Psoas muscle (tissue), 7 donors: ENCODE measurements at regions not wholly inside any gene's neighbourhood (a gene's known extent, or its start where the extent isn't known, plus 50 kb on each side); places are given as distances from the start of the nearest gene placed in this dataset.

Experiments
- ATAC-seq, 4 donors: fragments of 200-7000 bp; cut with Tn5 transposase; one replicate each; pipeline ENCODE4 v1.9.1; 2020; ENCODE audit warnings: moderate library complexity in 3 of 4, mild to moderate bottlenecking in 2 of 4
- DNase-seq, 2 donors: peaks; one replicate each; pipeline ENCODE4 v3.0.0-alpha.2; 2020
- H3K27ac ChIP-seq: fragments of 200-600 bp; one replicate; pipeline ENCODE4 v1.8.0; 2022
- H3K27me3 ChIP-seq, 3 donors: fragments of 200-600 bp in 1 of 3; one replicate each; pipeline versions ENCODE4 v1.6.1 to v1.8.0; 2013 to 2022; ENCODE audit warnings: low read length in 2 of 3, mild to moderate bottlenecking in 2 of 3, moderate library complexity in 1 of 3; ENCODE audit not compliant: insufficient read depth in 3 of 3
- H3K36me3 ChIP-seq, 2 donors: fragments of 200-600 bp in 1 of 2; one replicate each; pipeline versions ENCODE4 v1.6.1 to v1.8.0; 2013 to 2022; ENCODE audit warnings: low read depth in 1 of 2, mild to moderate bottlenecking in 1 of 2, moderate library complexity in 1 of 2; ENCODE audit not compliant: insufficient read depth in 1 of 2
- H3K4me1 ChIP-seq: fragments of 200-600 bp; one replicate; pipeline ENCODE4 v1.8.0; 2022
- H3K4me3 ChIP-seq: fragments of 200-600 bp; one replicate; pipeline ENCODE4 v1.8.0; 2022; ENCODE audit warnings: mild to moderate bottlenecking
- H3K9me3 ChIP-seq: fragments of 200-600 bp; one replicate; pipeline ENCODE4 v1.8.0; 2022
- CTCF ChIP-seq: fragments of 200-600 bp; IDR thresholded peaks from one replicate; pipeline ENCODE4 v1.8.0; 2022; ENCODE audit warnings: antibody characterized with exemption
- WGBS, 3 donors: extraction: QIAGEN DNeasy Blood & Tissue Kit; methylation state at CpG; one replicate each; pipeline versions ENCODE4 v1.1.6 to v1.1.7; 2013; 5-methylcytosine and 5-hydroxymethylcytosine counted together
- intact Hi-C, 2 donors: fragments of 100-400 bp; cut with DNase I; formaldehyde crosslinking; loops; one replicate each; pipeline versions ENCODE4 v1.11.0 to v1.14.2; 2022
- donor health status: healthy with polysubstance abuse.
- donor health status: DM: no; HTN: no; CAD: no; lungs with moderate emphysema.
- donor health status: Bipolar disorder and iron deficiency.
- donor health status: healthy.
- donor health status: DM: yes; HTN: yes; CAD: no.
- donor health status: DM: no; HTN: no; CAD: no.
- donor health status: DM: yes; HTN: yes; CAD: no.

DNA sequence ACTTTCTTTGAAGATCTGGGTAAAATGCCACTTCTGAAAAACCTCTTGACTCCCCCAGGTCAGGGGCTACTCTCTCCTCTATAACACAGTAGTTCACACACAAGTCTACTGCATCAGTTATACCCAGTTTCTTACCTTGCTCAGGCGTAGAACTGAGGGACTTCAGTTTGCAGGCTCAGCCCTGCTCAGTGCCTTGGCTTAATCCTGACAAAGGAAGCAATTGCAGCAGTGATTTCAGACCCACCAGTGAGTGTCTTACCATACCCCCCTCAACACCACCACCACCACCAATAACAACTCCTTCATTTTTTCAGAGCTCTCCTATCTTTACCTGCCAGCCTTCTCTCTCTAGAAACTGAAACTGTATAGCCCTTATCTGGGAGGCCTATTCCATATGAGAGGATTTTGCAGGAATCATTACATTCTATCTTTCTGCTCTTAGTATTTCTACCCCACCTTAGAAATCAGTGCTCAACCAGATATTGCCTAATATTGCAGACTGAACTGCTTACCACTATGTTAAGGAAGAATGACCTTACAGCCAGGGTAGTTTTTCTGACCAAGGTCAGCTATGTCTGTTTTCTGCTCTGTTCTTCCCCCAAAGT lies 105.5 kb upstream of the S1PR1 start:
- Histone ChIP-seq H3K27me3 (no peaks in the 10 kb centered on the region), H3K9me3 (no peaks in the 10 kb centered on the region), H3K4me3 (no peak overlapping the region), H3K27ac (no peak overlapping the region), H3K4me1 (no peaks in the 10 kb centered on the region), H3K36me3 (no peaks in the 10 kb centered on the region)
- no peak for TF ChIP-seq CTCF
- no peak for ATAC-seq
- DNase-seq = no peak
- WGBS, 3 donors = 95 to 100% (median 98%) methylated on average over 1 of the region's 1 CpG
- intact Hi-C loops = no loop called here

- DNase-seq (no peak), ATAC-seq (no peak)
- Histone ChIP-seq H3K27me3 (no peaks in the 10 kb centered on the region), H3K4me3 (no peak overlapping the region), H3K27ac (no peak overlapping the region), H3K9me3 (no peaks in the 10 kb centered on the region), H3K36me3 (no peaks in the 10 kb centered on the region), H3K4me1 (no peaks in the 10 kb centered on the region)
- intact Hi-C loops = no loop called here
- 82 to 84% (median 83%) methylated on average over 6 of the region's 6 CpGs for WGBS, 3 donors
- TF ChIP-seq CTCF = no peak
These were observed 105.1 kb upstream of the DPH5 start for GRCh38 chr1:101130673-101131072.

GRCh38 chr1:101128846-101129245 lies 103.3 kb upstream of the DPH5 start:
- Histone ChIP-seq H3K9me3 (no peaks in the 10 kb centered on the region), H3K36me3 (no peaks in the 10 kb centered on the region), H3K4me1 (no peaks in the 10 kb centered on the region), H3K27ac (no peak overlapping the region), H3K27me3 (no peaks in the 10 kb centered on the region), H3K4me3 (no peak overlapping the region)
- intact Hi-C loops = no loop called here
- DNase-seq (no peak), ATAC-seq (no peak)
- no peak for TF ChIP-seq CTCF

GRCh38 chr1:101128211-101128727 lies 102.7 kb upstream of the DPH5 start:
- intact Hi-C loops = no loop called here
- 35 to 38% (median 35%) methylated on average over 3 of the region's 3 CpGs for WGBS, 3 donors

More at GRCh38 chr1:101128211-101128727, 102.7 kb upstream of the DPH5 start:
- TF ChIP-seq CTCF = no peak
- DNase-seq (no peak), ATAC-seq (no peak)
- Histone ChIP-seq H3K27me3 (no peaks in the 10 kb centered on the region), H3K27ac (no peak overlapping the region), H3K4me1 (no peaks in the 10 kb centered on the region), H3K9me3 (no peaks in the 10 kb centered on the region), H3K4me3 (no peak overlapping the region), H3K36me3 (no peaks in the 10 kb centered on the region)
